GM19238 (cell line): ENCODE measurements at regions not wholly inside any gene's neighbourhood (a gene's known extent, or its start where the extent isn't known, plus 50 kb on each side); places are given as distances from the start of the nearest gene placed in this dataset.
"Not testable (repeated sequence)": the region's sequence is repeated elsewhere in the genome, so short reads cannot be mapped to it uniquely, and the experiment has no call there.

Experiments
- DNase-seq: peaks from one replicate; pipeline ENCODE4 v3.0.0; 2011; ENCODE audit warnings: low spot score; ENCODE audit not compliant: insufficient read length

DNA sequence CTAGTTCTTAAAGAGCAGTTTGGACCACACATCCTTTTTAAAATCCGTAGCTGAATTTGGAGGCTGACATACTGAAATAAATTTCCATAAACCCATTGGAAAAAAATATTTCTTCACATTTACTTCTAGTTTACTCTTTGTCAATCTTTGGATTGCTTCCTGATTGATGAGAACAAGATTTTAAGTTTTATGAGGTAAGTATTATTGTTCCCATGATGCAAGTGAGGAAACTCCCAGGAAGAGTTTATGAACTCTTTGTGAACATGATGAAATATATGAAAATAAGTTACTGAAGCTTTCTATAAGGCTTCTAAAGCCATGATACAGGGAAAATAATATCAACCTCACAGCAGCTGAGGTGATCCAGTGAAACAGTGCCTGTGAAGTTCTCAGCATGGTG, 320.0 kb downstream of the GJA1 start:
- DNase-seq, result no peak

- DNase-seq, result no peak
Measured at GRCh38 chr6:121756666-121757065, 321.2 kb downstream of the GJA1 start.

GRCh38 chr6:121759370-121759769, 323.9 kb downstream of the GJA1 start:
- no peak for DNase-seq

DNA sequence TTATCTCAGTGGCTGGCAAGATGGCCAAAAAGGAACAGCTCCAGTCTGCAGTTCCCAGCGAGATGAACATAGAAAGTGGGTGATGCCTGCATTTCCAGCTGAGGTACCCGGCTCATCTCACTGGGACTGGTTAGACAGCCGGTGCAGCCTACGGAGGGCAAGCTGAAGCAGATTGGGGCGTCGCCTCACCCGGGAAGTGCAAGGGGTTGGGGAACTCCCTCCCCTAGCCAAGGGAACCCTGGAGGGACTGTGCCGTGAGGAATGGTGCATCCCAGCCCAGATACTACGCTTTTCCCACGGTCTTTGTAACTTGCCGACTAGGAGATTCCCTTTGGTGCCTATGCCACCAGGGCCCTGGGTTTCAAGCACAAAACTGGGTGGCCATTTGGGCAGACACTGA, 324.7 kb downstream of the GJA1 start:
- no peak for DNase-seq

DNA sequence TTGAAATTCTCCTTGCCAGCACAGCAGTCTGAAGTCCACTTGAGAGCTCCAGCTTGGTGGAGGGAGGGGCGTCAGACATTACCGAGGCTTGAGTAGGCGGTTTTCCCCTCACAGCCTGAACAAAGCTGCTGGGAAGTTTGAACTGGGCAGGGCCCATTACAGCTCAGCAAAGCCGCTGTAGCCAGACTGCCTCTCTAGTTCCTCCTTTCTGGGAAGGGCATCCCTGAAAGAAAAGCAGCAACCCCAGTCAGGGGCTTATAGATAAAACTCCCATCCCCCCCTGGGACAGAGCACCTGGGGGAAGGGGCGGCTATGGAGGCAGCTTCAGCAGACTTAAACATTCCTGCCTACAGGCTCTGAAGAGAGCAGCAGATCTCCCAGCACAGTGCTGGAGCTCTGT, 325.3 kb downstream of the GJA1 start:
- DNase-seq, result no peak

DNA sequence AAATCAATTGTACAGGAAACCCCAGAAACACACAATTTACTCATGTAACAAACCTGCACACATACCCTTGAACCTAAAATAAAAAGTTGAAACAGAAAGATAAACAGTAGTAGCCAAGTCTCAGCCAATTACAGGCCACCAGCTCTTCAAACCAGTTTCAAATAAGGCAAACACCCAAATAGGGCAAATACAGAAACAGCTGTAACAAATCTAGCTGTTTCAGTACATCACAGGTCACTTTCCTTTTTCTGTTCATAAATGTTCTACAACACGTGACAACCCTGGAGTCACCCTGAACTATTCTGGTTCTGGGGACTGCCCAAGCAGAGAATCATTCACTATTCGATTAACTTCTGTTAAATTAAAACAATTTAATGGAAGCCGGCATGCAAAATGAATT, 329.0 kb downstream of the GJA1 start:
- DNase-seq, result no peak

- DNase-seq, result no peak
Measured at GRCh38 chr6:121765060-121765459, 329.6 kb downstream of the GJA1 start.

DNA sequence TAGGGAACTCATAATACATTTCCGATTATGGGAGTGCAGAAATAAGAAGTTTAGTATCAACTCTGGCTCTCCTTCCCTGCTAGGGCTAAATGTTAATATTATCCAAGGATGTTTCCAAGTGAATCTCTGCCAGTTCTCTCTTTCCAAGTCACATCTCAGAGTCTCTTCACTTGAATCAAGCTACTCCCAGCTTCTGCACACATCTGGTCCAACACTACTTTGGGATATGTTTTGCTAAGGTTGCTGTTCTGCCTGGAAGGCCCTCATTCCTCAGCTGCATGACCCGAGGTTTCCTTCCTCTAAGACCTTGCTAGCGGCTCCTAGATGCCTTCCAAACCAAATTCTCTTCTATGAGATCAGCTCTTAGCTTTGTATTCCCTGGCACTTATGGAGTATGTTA, 331.8 kb downstream of the GJA1 start:
- DNase-seq, result no peak

- no peak for DNase-seq
Measured at GRCh38 chr6:121770943-121771342, 335.5 kb downstream of the GJA1 start.

DNA sequence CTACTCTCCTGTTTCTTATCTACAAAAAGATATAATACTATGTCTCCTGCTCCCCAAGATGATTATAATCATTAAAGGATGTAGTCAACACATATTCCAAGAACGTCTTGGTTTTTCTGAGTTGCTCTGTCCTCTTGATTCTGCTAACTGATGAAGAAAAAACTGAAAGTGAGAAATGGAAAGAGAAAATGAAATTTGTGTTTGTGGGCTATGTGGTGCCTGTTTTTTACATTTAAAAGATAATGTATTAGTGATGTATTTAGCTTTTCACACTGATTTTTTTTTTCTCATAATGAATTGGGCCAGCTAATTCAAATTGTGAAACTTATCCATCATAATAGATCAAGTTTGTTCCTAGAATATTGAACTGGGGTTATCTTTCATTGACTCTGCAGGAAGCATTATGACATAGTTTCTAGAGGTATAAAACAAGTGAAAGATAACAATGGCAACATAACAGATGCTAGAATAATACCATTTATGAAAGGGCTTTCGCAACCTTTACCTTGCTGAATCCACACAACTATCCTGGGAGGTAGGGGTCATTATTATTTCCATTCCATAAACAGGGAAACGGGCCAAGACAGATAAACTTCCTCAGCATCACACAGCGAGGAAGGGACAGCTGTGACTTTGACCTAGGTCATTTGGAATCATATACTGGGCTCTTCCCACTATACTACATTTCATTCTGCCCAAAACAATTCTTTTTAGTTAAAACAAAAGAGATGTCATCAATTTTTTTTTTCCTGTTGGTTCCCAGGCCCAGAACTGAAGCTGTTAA, 336.7 kb downstream of the GJA1 start:
- DNase-seq, result no peak

GRCh38 chr6:121776054-121776453, 340.6 kb downstream of the GJA1 start:
- no peak for DNase-seq

DNA sequence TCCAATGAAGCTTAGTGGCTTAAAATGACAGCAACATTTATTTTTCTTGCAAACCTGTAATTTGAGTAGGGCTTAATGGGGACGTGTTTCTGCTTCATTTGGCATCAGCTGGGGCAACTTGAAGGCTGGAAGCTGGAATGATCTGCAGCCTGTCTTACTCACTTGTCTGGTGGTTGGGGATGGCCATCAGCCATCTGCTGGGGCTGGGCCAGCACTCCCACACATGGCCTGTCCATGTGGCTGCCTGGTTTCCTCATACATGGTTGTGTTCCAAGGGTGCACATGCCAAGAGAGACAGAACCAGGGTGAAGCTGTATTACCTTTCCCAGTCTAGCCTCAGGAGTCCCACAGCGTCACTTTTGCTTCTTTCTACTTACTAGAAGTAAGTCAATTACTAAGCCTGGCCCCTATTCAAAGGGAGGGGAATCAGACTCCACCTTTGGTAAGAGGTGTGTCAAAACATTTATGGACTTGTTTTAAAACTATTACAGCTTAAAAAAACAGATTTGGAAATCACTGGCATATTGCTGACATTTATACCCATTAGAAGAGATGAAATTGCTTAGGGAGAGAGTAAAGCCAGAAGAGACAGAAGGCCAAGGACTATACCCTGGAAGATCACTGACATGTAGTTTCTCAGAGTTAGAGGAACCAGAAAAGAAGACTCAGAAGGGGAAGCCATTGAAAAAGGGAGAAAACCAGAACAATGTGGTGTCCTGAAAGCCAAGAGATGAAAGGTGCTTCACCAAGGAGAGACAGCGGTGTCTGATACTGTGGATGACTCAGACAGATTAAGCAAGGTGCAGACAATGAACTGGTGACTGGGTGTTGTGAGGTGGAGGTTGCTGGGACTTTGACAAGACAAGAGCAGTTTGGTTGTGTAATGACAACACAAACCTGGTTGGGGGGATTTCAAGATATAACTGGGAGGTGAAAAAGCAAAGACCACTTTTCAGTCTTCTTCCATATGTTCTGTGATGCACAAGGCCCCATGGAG, 345.2 kb downstream of the GJA1 start:
- DNase-seq, result no peak

DNA sequence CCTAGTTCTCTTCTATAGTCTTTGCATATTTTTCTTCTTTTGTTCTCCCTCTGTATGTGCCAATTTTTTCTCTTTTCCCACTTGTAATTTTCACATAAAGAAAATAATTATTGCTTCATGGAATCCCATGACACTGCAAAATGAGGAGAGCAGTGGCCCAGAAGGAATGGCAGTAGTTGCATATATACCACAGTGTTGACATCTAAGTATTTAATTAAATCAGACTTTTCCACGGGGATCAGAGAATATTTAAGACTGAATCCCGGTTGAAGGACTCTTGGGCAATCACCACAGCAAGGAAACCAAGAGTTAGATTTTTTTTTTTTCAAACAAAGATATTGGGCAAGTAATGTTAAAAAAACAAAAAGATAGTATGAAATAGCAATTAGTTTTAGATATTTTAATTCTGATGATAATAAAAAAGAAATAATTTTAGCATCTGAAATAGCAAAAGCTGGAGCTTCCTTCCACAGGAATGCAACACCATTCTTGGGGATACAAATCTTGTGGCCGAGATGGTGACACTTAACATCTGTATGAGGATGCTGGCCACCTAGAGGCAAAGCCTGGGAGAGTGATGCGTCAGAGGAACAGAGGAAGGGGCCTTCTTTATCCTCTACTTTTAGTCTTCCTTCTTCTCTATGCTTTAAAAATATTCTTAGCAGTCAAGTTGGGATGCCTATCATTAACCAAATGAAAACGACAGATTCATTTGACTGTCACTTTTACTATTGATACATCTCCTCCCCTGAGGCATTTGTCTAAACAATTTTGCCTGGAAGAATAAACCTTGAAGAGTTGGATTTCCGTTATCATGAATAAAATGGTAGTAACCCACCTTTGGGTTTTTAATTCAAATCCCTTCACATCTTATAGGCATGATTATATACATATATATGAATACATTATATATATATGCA, 356.2 kb downstream of the GJA1 start:
- DNase-seq, result no peak

DNA sequence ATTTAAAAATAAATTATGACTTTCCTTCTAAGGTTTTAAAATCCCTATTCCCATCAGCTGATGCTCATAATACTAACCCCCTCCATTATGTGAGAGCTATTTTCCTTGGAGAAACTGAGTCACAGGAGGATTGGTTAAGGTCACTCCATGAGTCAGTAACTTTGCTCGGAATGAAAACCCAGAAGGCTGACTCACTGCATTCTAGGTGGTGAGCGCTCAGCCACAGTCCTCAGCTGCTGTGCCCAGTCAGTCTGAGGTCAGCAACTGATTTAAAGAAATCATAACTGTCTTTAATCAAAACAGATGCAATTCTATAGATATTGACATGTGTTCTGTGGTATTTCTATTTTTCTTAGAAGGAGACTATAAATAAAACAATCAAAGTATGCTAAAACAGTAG, 359.2 kb downstream of the GJA1 start:
- DNase-seq, result no peak

GRCh38 chr6:121797598-121797997, 362.2 kb downstream of the GJA1 start:
- DNase-seq, result not testable (repeated sequence)

DNA sequence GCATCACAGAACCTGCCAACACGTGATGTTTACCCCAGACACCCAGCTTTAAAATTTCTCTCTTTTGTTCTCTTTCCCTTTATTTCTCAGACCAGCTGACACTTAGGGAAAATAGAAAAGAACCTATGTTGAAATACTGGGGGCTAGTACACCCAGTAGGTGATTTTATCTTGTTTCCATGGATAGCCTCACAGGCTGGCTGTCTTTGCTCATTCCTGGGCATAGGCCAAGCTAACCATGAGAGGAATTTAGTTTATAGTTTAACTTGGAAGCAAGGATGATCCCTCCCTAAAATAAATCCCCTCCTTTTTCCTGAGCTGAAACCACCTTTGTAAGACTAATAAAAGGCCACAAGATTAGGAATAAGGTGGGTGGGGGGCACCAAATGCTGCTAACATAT, 362.7 kb downstream of the GJA1 start:
- DNase-seq, result not testable (repeated sequence)

GRCh38 chr6:121799574-121799973, 364.1 kb downstream of the GJA1 start:
- no peak for DNase-seq

GRCh38 chr6:121800047-121800446, 364.6 kb downstream of the GJA1 start:
- DNase-seq, result no peak

DNA sequence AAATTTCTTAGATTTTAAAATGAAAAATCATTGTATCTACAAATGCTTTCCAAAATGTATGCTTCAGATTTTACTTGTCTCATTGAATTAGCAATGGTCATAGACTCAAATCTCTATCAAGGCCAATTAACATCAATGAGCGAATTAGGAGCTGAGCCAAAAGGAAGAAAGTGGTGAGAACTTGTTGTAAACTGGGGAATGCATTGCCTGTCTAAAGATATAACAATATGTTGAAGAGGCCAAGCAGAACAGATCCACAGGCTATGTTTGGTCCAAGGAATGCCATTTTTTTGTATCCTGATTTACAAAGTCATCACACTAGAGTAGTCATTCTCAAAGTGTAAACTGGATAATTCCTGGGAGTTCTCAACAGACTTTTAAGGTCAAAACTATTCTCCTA, 370.7 kb downstream of the GJA1 start:
- DNase-seq, result no peak

GRCh38 chr6:121809211-121809610, 373.8 kb downstream of the GJA1 start:
- DNase-seq, result no peak
